ENCODE measurements at regions not wholly inside any gene's neighbourhood (a gene's known extent, or its start where the extent isn't known, plus 50 kb on each side); places are given as distances from the start of the nearest gene placed in this dataset.

GRCh38 chr12:25755136-25755970 lies 202.3 kb upstream of the LMNTD1 start:
- no peak for DNase-seq (ENCODE audit: low read depth)

GRCh38 chr12:25755971-25756260 lies 202.6 kb upstream of the RASSF8 start:
- DNase-seq (ENCODE audit: low read depth): no peak

GRCh38 chr12:25757037-25757665 lies 201.3 kb upstream of the RASSF8 start:
- DNase-seq (ENCODE audit: low read depth): no peak

- DNase-seq (ENCODE audit: low read depth): no peak
These were observed 198.7 kb upstream of the RASSF8 start for GRCh38 chr12:25759752-25760151.

GRCh38 chr12:25761356-25761755 lies 197.1 kb upstream of the RASSF8 start:
- no peak for DNase-seq (ENCODE audit: low read depth)

GRCh38 chr12:25764409-25764808 lies 194.1 kb upstream of the RASSF8 start:
- DNase-seq (ENCODE audit: low read depth): no peak

GRCh38 chr12:25764892-25765291 lies 193.6 kb upstream of the RASSF8 start:
- no peak for DNase-seq (ENCODE audit: low read depth)

GRCh38 chr12:25767606-25768005 lies 190.9 kb upstream of the RASSF8 start:
- DNase-seq (ENCODE audit: low read depth): no peak

GRCh38 chr12:25768151-25768550 lies 190.3 kb upstream of the RASSF8 start:
- DNase-seq (ENCODE audit: low read depth): no peak

GRCh38 chr12:25769082-25769945 lies 189.2 kb upstream of the RASSF8 start:
- peak; percentile 78 for DNase-seq (ENCODE audit: low read depth)

- no peak for DNase-seq (ENCODE audit: low read depth)
These were observed 187.4 kb upstream of the RASSF8 start for GRCh38 chr12:25771041-25771440.

- DNase-seq (ENCODE audit: low read depth): no peak
These were observed 187.0 kb upstream of the RASSF8 start for GRCh38 chr12:25771476-25771875.

- no peak for DNase-seq (ENCODE audit: low read depth)
These were observed 182.5 kb upstream of the RASSF8 start for GRCh38 chr12:25775968-25776367.

GRCh38 chr12:25780771-25781170 lies 177.7 kb upstream of the RASSF8 start:
- no peak for DNase-seq (ENCODE audit: low read depth)

GRCh38 chr12:25781232-25781631 lies 177.2 kb upstream of the RASSF8 start:
- no peak for DNase-seq (ENCODE audit: low read depth)

GRCh38 chr12:25783566-25783965 lies 174.9 kb upstream of the RASSF8 start:
- no peak for DNase-seq (ENCODE audit: low read depth)

- no peak for DNase-seq (ENCODE audit: low read depth)
These were observed 173.8 kb upstream of the RASSF8 start for GRCh38 chr12:25784669-25785068.

- no peak for DNase-seq (ENCODE audit: low read depth)
These were observed 173.3 kb upstream of the RASSF8 start for GRCh38 chr12:25785134-25785533.

GRCh38 chr12:25787701-25788100 lies 170.8 kb upstream of the RASSF8 start:
- no peak for DNase-seq (ENCODE audit: low read depth)

- no peak for DNase-seq (ENCODE audit: low read depth)
These were observed 169.6 kb upstream of the RASSF8 start for GRCh38 chr12:25788707-25789442.

GRCh38 chr12:25789541-25789944 lies 168.9 kb upstream of the RASSF8 start:
- DNase-seq (ENCODE audit: low read depth): no peak

GRCh38 chr12:25792031-25792430 lies 166.5 kb upstream of the RASSF8 start:
- DNase-seq (ENCODE audit: low read depth): no peak

All from non-pigmented ciliary epithelial cell (primary cell).